DMS53 (cell line): ENCODE measurements at regions not wholly inside any gene's neighbourhood (a gene's known extent, or its start where the extent isn't known, plus 50 kb on each side); places are given as distances from the start of the nearest gene placed in this dataset.
A peak's percentile ranks its signal among the peaks of the same experiment; 100 is the strongest.
"Not testable (repeated sequence)": the region's sequence is repeated elsewhere in the genome, so short reads cannot be mapped to it uniquely, and the experiment has no call there.

Experiments used
- DNase-seq: peaks from one replicate; lab custom pipeline; 2025; lab: John Stamatoyannopoulos, UW

GRCh38 chr16:73403291-73403690 is 355.4 kb upstream of the ZFHX3 start:
- no peak for DNase-seq

- DNase-seq, result no peak
Measured at GRCh38 chr16:73400951-73401350, 353.0 kb upstream of the ZFHX3 start.

- DNase-seq, result no peak
Measured at GRCh38 chr16:73399997-73400396, 352.1 kb upstream of the ZFHX3 start.

- no peak for DNase-seq
Measured at GRCh38 chr16:73399486-73399885, 351.6 kb upstream of the ZFHX3 start.

- not testable (repeated sequence) for DNase-seq
Measured at GRCh38 chr16:73398604-73399003, 350.7 kb upstream of the ZFHX3 start.

- DNase-seq, result no peak
Measured at GRCh38 chr16:73396556-73396955, 348.6 kb upstream of the ZFHX3 start.

- no peak for DNase-seq
Measured at GRCh38 chr16:73390936-73391335, 343.0 kb upstream of the ZFHX3 start.

- DNase-seq, result no peak
Measured at GRCh38 chr16:73390491-73390890, 342.6 kb upstream of the ZFHX3 start.

GRCh38 chr16:73389085-73389484 is 341.2 kb upstream of the ZFHX3 start:
- DNase-seq, result no peak

- DNase-seq, result no peak
Measured at GRCh38 chr16:73387979-73388378, 340.1 kb upstream of the ZFHX3 start.

GRCh38 chr16:73385696-73386095 is 337.8 kb upstream of the ZFHX3 start:
- no peak for DNase-seq

GRCh38 chr16:73384506-73385089 is 336.7 kb upstream of the ZFHX3 start:
- DNase-seq, result no peak

- no peak for DNase-seq
Measured at GRCh38 chr16:73383988-73384365, 336.0 kb upstream of the ZFHX3 start.

- DNase-seq, result no peak
Measured at GRCh38 chr16:73383195-73383987, 335.5 kb upstream of the ZFHX3 start.

GRCh38 chr16:73378471-73378870 is 330.5 kb upstream of the ZFHX3 start:
- no peak for DNase-seq

GRCh38 chr16:73371584-73372319 is 323.8 kb upstream of the ZFHX3 start:
- DNase-seq, result no peak

- DNase-seq, result no peak
Measured at GRCh38 chr16:73369851-73370250, 321.9 kb upstream of the ZFHX3 start.

GRCh38 chr16:73368715-73369114 is 320.8 kb upstream of the ZFHX3 start:
- DNase-seq, result no peak

GRCh38 chr16:73365016-73365551 is 317.2 kb upstream of the ZFHX3 start:
- DNase-seq, result peak; percentile 21

- DNase-seq, result no peak
Measured at GRCh38 chr16:73364413-73364812, 316.5 kb upstream of the ZFHX3 start.

- no peak for DNase-seq
Measured at GRCh38 chr16:73361061-73361460, 313.1 kb upstream of the ZFHX3 start.

- DNase-seq, result no peak
Measured at GRCh38 chr16:73356401-73357079, 308.6 kb upstream of the ZFHX3 start.
